Lower lobe of right lung (tissue), 2 donors: ENCODE measurements at regions not wholly inside any gene's neighbourhood (a gene's known extent, or its start where the extent isn't known, plus 50 kb on each side); places are given as distances from the start of the nearest gene placed in this dataset.

Source experiments
- ATAC-seq, 2 donors: fragments of 200-7000 bp; cut with Tn5 transposase; one replicate each; pipeline ENCODE4 v1.9.1; 2020 to 2022; ENCODE audit warnings: mild to moderate bottlenecking in 2 of 2, moderate library complexity in 2 of 2
- DNase-seq: peaks from one replicate; pipeline ENCODE4 v3.0.0-alpha.2; 2020
- H3K27ac ChIP-seq: fragments of 200-600 bp; one replicate; pipeline ENCODE4 v1.8.0; 2022
- H3K27me3 ChIP-seq: fragments of 200-600 bp; one replicate; pipeline ENCODE4 v1.8.0; 2022; ENCODE audit warnings: low read depth
- H3K36me3 ChIP-seq: fragments of 200-600 bp; one replicate; pipeline ENCODE4 v1.8.0; 2022; ENCODE audit warnings: mild to moderate bottlenecking
- H3K4me1 ChIP-seq: fragments of 200-600 bp; one replicate; pipeline ENCODE4 v1.8.0; 2022
- H3K4me3 ChIP-seq: fragments of 200-600 bp; one replicate; pipeline ENCODE4 v1.8.0; 2022; ENCODE audit warnings: mild to moderate bottlenecking
- H3K9me3 ChIP-seq: fragments of 200-600 bp; one replicate; pipeline ENCODE4 v1.8.0; 2022
- intact Hi-C: fragments of 100-400 bp; cut with DNase I; formaldehyde crosslinking; loops from one replicate; pipeline ENCODE4 v1.11.0; 2022
- TF ChIP-seq, protein P1 (sequence below): fragments of 200-600 bp; IDR thresholded peaks from one replicate; pipeline ENCODE4 v1.8.0; 2022; ENCODE audit warnings: antibody characterized with exemption, mild to moderate bottlenecking
- donor health status: DM: no; HTN: yes; CAD: no; lungs with severe emphysema.

DNA sequence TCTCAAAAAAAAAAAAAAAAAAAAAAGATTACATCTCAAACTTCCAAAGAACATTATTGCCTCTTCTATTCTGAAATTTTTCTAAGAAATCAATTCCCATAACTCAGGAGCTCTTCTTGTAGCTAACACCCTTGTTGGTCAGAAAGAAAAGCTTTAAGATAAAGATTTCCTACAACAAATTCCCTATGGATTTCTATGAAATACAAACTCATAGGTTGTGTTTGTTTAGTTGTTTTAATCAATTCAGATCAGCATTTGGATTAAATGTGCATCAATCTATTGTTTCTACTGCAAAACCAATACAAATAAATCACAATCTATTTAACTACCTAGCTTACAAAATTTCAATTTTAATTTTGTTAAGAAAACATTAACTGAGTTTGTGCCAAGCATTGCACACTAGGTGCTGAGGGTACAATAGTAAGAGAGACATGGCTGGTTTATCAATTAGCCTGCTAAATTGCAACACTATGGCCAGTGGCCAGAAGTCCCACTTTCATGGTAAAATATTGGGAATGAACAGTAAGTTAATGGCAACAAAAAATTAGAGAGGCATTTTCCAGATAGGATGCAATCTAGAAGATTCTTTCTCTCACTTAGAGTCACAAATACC is 80.2 kb upstream of the MYCN start:
- H3K4me3 ChIP-seq, result no peak overlapping the region
- peaks cover 8% of the 10 kb centered on the region for H3K27me3 ChIP-seq
- ATAC-seq, result no peak
- H3K27ac ChIP-seq, result no peak overlapping the region
- intact Hi-C loops, result no loop called here
- H3K9me3 ChIP-seq, result no peaks in the 10 kb centered on the region
- DNase-seq, result no peak
- no peaks in the 10 kb centered on the region for H3K4me1 ChIP-seq
- H3K36me3 ChIP-seq, result no peaks in the 10 kb centered on the region
- TF ChIP-seq, protein P1, sequence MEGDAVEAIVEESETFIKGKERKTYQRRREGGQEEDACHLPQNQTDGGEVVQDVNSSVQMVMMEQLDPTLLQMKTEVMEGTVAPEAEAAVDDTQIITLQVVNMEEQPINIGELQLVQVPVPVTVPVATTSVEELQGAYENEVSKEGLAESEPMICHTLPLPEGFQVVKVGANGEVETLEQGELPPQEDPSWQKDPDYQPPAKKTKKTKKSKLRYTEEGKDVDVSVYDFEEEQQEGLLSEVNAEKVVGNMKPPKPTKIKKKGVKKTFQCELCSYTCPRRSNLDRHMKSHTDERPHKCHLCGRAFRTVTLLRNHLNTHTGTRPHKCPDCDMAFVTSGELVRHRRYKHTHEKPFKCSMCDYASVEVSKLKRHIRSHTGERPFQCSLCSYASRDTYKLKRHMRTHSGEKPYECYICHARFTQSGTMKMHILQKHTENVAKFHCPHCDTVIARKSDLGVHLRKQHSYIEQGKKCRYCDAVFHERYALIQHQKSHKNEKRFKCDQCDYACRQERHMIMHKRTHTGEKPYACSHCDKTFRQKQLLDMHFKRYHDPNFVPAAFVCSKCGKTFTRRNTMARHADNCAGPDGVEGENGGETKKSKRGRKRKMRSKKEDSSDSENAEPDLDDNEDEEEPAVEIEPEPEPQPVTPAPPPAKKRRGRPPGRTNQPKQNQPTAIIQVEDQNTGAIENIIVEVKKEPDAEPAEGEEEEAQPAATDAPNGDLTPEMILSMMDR, result no peak

DNA sequence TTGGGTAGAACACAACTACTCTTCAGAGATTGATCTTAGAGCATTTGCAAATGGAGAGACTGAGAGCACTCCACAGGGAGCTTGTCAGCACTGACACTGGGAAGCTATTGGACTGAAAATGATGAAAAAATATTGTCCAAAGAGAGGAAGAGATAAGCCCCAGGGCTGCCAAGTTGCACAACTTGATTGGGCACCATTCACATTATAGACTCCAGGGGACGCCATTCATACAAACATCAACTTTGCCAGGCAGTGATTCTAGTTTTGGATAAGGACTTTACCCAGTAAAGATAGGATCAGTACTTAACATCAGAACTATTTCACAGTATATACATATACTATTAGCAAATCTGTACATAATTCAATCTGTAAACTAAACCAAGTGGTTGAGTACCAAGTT is 79.6 kb upstream of the MYCN start:
- Histone ChIP-seq H3K36me3 (no peaks in the 10 kb centered on the region), H3K27me3 (peaks cover 8% of the 10 kb centered on the region), H3K4me3 (no peak overlapping the region), H3K4me1 (no peaks in the 10 kb centered on the region), H3K9me3 (no peaks in the 10 kb centered on the region), H3K27ac (no peak overlapping the region)
- DNase-seq, result no peak
- intact Hi-C loops, result no loop called here
- no peak for ATAC-seq
- TF ChIP-seq, protein P1, result no peak

DNA sequence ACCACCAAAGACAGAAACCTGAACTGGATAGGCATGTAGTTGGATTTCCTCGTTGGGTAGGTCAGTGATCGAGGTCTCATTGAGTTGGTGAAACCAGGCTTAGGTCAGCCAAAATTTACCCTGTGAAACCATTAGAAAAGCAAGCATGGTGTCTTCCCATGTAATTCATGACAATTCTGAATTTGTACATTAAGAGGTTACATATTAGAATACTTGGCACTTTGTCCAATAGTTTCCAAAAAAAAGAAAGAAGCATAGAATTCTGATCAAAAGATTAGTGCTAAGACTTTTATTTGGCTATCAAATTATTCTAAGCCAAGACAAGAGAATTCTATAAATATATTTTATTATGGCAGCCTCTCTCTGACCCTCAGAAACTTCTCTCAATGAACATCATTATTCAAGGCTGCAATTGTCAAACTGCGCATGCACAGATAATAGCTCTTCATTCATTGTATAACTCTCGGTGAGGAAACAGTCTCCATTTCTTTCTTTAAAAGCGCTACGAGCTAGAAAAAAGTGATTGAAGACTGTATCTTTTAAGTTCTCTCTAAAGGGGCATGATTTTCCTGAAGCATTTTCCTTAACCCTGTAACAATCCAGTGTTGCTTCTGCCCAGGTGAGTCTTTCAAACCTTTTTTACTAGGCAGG is 79.1 kb upstream of the MYCN start:
- Histone ChIP-seq H3K27me3 (peaks cover 8% of the 10 kb centered on the region), H3K9me3 (no peaks in the 10 kb centered on the region), H3K27ac (no peak overlapping the region), H3K4me1 (no peaks in the 10 kb centered on the region), H3K4me3 (no peak overlapping the region), H3K36me3 (no peaks in the 10 kb centered on the region)
- intact Hi-C loops, result no loop called here
- no peak for ATAC-seq
- DNase-seq, result no peak
- TF ChIP-seq, protein P1, result no peak

DNA sequence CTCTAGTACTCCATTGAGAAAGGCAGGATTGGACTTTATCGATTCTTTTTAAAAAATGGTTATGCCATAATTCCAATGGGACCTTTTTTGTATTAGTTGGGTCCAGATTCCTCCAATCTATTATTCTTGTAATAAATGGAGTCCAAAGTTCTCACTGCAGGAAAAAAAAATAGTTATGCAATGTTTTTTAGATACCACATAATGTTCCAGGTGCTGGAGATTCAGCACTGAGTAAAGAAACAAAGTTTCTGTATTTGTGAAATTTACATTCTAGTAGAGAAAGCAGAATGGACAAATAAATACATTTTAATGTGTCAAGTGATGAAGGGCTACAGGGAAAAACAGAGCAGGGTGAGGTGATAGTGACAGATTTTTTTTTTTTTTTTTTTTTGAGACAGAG is 78.5 kb upstream of the MYCN start:
- DNase-seq (no peak), ATAC-seq (no peak)
- H3K27ac ChIP-seq, result no peak overlapping the region
- no peaks in the 10 kb centered on the region for H3K36me3 ChIP-seq
- H3K4me1 ChIP-seq, result no peaks in the 10 kb centered on the region
- TF ChIP-seq, protein P1, result no peak
- no peaks in the 10 kb centered on the region for H3K9me3 ChIP-seq
- intact Hi-C loops, result no loop called here
- H3K27me3 ChIP-seq, result peaks cover 5% of the 10 kb centered on the region
- H3K4me3 ChIP-seq, result no peak overlapping the region

DNA sequence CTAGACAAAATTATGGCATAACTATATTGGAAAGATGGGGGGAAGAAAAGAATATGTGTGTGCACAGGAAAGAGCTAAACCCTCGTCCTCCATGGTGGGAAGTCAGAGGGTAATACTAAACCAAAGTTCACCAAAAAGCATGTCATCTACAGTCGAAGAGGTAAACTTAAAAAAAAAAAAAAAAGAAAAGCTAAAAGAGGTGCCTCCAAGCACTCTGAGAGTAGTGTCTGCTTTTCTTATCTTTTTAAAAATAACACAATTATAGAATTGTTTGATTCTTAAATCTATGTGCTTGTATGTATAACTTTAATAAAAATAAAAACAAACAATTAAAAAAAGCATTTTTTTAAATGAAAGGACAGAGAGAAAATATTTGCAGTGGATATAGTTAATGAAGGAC is 77.3 kb upstream of the MYCN start:
- intact Hi-C loops, result no loop called here
- no peak for ATAC-seq

More for the DNA sequence above, 77.3 kb upstream of the MYCN start:
- no peak overlapping the region for H3K27ac ChIP-seq
- H3K27me3 ChIP-seq, result peaks cover 5% of the 10 kb centered on the region
- no peaks in the 10 kb centered on the region for H3K36me3 ChIP-seq
- TF ChIP-seq, protein P1, result no peak
- H3K9me3 ChIP-seq, result peaks cover 6% of the 10 kb centered on the region
- no peak overlapping the region for H3K4me3 ChIP-seq
- H3K4me1 ChIP-seq, result no peaks in the 10 kb centered on the region
- no peak for DNase-seq
